Left forelimb (tissue), 1 donor: ENCODE measurements at regions not wholly inside any gene's neighbourhood (a gene's known extent, or its start where the extent isn't known, plus 50 kb on each side); places are given as distances from the start of the nearest gene placed in this dataset.

Source experiments
- DNase-seq: peaks from one replicate; pipeline ENCODE4 v3.0.0-alpha.2; 2018; ENCODE audit warnings: low spot score

GRCh38 chr11:120032766-120033390 is 105.0 kb downstream of the TRIM29 start:
- peak; percentile 53 for DNase-seq

- peak; percentile 33 for DNase-seq
These were observed 106.0 kb downstream of the TRIM29 start for GRCh38 chr11:120031612-120032600.

- peak; percentile 33 for DNase-seq
These were observed 106.8 kb downstream of the TRIM29 start for GRCh38 chr11:120031156-120031555.

- DNase-seq, result no peak
These were observed 107.5 kb downstream of the TRIM29 start for GRCh38 chr11:120030411-120030810.

- no peak for DNase-seq
These were observed 108.6 kb downstream of the TRIM29 start for GRCh38 chr11:120029321-120029720.

- peak; percentile 46 for DNase-seq
These were observed 109.0 kb downstream of the TRIM29 start for GRCh38 chr11:120028897-120029258.

GRCh38 chr11:120028181-120028896 is 109.6 kb downstream of the TRIM29 start:
- peak; percentile 44 for DNase-seq

GRCh38 chr11:120027546-120028180 is 110.2 kb downstream of the TRIM29 start:
- no peak for DNase-seq

- no peak for DNase-seq
These were observed 112.1 kb downstream of the TRIM29 start for GRCh38 chr11:120025606-120026335.

- DNase-seq, result peak; percentile 36
These were observed 113.3 kb downstream of the TRIM29 start for GRCh38 chr11:120024586-120024985.

GRCh38 chr11:120024046-120024445 is 113.9 kb downstream of the TRIM29 start:
- DNase-seq, result no peak

- no peak for DNase-seq
These were observed 114.4 kb downstream of the TRIM29 start for GRCh38 chr11:120023551-120023950.

GRCh38 chr11:120023120-120023519 is 114.8 kb downstream of the TRIM29 start:
- DNase-seq, result no peak

- DNase-seq, result peak; percentile 42
These were observed 115.3 kb downstream of the TRIM29 start for GRCh38 chr11:120022617-120023016.

- no peak for DNase-seq
These were observed 115.9 kb downstream of the TRIM29 start for GRCh38 chr11:120021978-120022377.

GRCh38 chr11:120021391-120021953 is 116.4 kb downstream of the TRIM29 start:
- no peak for DNase-seq

- no peak for DNase-seq
These were observed 116.9 kb downstream of the TRIM29 start for GRCh38 chr11:120020981-120021380.

- DNase-seq, result no peak
These were observed 117.4 kb downstream of the TRIM29 start for GRCh38 chr11:120020486-120020885.

- no peak for DNase-seq
These were observed 118.7 kb downstream of the TRIM29 start for GRCh38 chr11:120019191-120019590.

GRCh38 chr11:120017582-120018150 is 120.2 kb downstream of the TRIM29 start:
- DNase-seq, result no peak
